Ishikawa (cell line): ENCODE measurements at regions not wholly inside any gene's neighbourhood (a gene's known extent, or its start where the extent isn't known, plus 50 kb on each side); places are given as distances from the start of the nearest gene placed in this dataset.

Experiments
- CREB1 ChIP-seq: IDR thresholded peaks from 2 replicates; pipeline ENCODE4 v1.6.1; 2012; ENCODE audit warnings: low read depth
- EP300 ChIP-seq: IDR thresholded peaks from 2 replicates; pipeline ENCODE4 v1.6.1; 2012; ENCODE audit warnings: borderline replicate concordance
- FOXM1 ChIP-seq: IDR thresholded peaks from 2 replicates; pipeline ENCODE4 v1.6.1; 2012; ENCODE audit warnings: low read depth, borderline replicate concordance
- MAX ChIP-seq: IDR thresholded peaks from 2 replicates; pipeline ENCODE4 v1.6.1; 2012
- NFIC ChIP-seq: IDR thresholded peaks from 2 replicates; pipeline ENCODE4 v1.6.1; 2012
- REST ChIP-seq: IDR thresholded peaks from 2 replicates; pipeline ENCODE4 v1.6.1; 2012; ENCODE audit warnings: low read depth, mild to moderate bottlenecking
- TEAD4 ChIP-seq: IDR thresholded peaks from 2 replicates; pipeline ENCODE4 v1.6.1; 2012
- USF1 ChIP-seq: IDR thresholded peaks from 2 replicates; pipeline ENCODE4 v1.6.1; 2012
- YY1 ChIP-seq: IDR thresholded peaks from 2 replicates; pipeline ENCODE4 v1.6.1; 2012; ENCODE audit warnings: low read depth

GRCh38 chrX:8278557-8278956 lies 107.5 kb upstream of the VCX2 start:
- TF ChIP-seq MAX = no peak
- TF ChIP-seq NFIC = no peak
- TF ChIP-seq EP300 = no peak
- no peak for TF ChIP-seq REST
- no peak for TF ChIP-seq TEAD4
- TF ChIP-seq CREB1 = no peak
- TF ChIP-seq FOXM1 = no peak
- TF ChIP-seq USF1 = no peak
- TF ChIP-seq YY1 = no peak
